ENCODE measurements at regions not wholly inside any gene's neighbourhood (a gene's known extent, or its start where the extent isn't known, plus 50 kb on each side); places are given as distances from the start of the nearest gene placed in this dataset.

DNA sequence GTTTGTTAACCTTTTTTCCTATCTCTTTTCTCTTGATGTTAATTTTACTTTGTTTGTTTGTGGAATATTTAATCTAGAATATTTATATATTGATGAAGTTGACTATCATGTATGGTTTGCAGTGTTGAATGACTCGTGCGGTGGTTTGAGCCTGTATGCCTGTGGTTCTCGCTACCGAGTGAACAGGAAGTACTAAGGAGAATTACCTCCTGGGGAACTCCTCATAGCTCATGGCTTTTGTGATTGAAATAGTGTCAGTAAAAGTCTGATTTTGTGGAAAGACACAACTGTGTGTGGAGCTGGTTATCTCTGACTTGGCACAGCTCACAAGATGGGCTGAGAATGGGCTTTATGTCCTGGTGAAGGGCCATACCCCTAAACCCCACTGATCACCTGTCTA, 498.6 kb downstream of the GLRX3 start:
- BruUV-seq (replicated peaks): no TSS peak
- POLR2A ChIA-PET: no interaction called here
- CTCF ChIA-PET: no interaction called here
- in situ Hi-C loops (cut with HindIII; ENCODE audit: low pct_unique_long_range_greater_than_20kb, low sequenced_read_pairs): no loop called here
- H3K9me3 ChIP-seq (ENCODE audit: control insufficient read depth, insufficient read depth, low read depth, low read length): no peaks in the 10 kb centered on the region
- H3K4me3 ChIP-seq (ENCODE audit: low read depth in 2 of 2, low read length in 2 of 2): no peak overlapping the region
- no peaks in the 10 kb centered on the region for H3K27me3 ChIP-seq (ENCODE audit: control insufficient read depth, insufficient read depth, low read length)
- no peaks in the 10 kb centered on the region for H3K4me1 ChIP-seq (ENCODE audit: control insufficient read depth, insufficient read depth, low read length)
- DNase-seq (ENCODE audit: low read depth, low spot score): no peak
- no peak overlapping the region for H3K27ac ChIP-seq (ENCODE audit: low read length)
- no peak for ATAC-seq
- no peaks in the 10 kb centered on the region for H3K36me3 ChIP-seq (ENCODE audit: control insufficient read depth, insufficient read depth, low read length)
- TF ChIP-seq, protein P1, sequence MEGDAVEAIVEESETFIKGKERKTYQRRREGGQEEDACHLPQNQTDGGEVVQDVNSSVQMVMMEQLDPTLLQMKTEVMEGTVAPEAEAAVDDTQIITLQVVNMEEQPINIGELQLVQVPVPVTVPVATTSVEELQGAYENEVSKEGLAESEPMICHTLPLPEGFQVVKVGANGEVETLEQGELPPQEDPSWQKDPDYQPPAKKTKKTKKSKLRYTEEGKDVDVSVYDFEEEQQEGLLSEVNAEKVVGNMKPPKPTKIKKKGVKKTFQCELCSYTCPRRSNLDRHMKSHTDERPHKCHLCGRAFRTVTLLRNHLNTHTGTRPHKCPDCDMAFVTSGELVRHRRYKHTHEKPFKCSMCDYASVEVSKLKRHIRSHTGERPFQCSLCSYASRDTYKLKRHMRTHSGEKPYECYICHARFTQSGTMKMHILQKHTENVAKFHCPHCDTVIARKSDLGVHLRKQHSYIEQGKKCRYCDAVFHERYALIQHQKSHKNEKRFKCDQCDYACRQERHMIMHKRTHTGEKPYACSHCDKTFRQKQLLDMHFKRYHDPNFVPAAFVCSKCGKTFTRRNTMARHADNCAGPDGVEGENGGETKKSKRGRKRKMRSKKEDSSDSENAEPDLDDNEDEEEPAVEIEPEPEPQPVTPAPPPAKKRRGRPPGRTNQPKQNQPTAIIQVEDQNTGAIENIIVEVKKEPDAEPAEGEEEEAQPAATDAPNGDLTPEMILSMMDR (IDR thresholded peaks at IDR 0.05): no peak
- TF ChIP-seq SIN3A (IDR thresholded peaks at IDR 0.05; ENCODE audit: borderline replicate concordance, insufficient read depth, low read depth, low read length): no peak
- TF ChIP-seq TCF7L2 (IDR thresholded peaks at IDR 0.05; ENCODE audit: low read depth, low read length): no peak
- TF ChIP-seq POLR2AphosphoS5 (IDR thresholded peaks at IDR 0.05; ENCODE audit: low read depth, low read length): no peak
- TF ChIP-seq, protein P2, sequence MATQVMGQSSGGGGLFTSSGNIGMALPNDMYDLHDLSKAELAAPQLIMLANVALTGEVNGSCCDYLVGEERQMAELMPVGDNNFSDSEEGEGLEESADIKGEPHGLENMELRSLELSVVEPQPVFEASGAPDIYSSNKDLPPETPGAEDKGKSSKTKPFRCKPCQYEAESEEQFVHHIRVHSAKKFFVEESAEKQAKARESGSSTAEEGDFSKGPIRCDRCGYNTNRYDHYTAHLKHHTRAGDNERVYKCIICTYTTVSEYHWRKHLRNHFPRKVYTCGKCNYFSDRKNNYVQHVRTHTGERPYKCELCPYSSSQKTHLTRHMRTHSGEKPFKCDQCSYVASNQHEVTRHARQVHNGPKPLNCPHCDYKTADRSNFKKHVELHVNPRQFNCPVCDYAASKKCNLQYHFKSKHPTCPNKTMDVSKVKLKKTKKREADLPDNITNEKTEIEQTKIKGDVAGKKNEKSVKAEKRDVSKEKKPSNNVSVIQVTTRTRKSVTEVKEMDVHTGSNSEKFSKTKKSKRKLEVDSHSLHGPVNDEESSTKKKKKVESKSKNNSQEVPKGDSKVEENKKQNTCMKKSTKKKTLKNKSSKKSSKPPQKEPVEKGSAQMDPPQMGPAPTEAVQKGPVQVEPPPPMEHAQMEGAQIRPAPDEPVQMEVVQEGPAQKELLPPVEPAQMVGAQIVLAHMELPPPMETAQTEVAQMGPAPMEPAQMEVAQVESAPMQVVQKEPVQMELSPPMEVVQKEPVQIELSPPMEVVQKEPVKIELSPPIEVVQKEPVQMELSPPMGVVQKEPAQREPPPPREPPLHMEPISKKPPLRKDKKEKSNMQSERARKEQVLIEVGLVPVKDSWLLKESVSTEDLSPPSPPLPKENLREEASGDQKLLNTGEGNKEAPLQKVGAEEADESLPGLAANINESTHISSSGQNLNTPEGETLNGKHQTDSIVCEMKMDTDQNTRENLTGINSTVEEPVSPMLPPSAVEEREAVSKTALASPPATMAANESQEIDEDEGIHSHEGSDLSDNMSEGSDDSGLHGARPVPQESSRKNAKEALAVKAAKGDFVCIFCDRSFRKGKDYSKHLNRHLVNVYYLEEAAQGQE (IDR thresholded peaks at IDR 0.05; ENCODE audit: insufficient read depth in 1 of 2, low read depth in 2 of 2, low read length in 1 of 2): no peak
- intact Hi-C loops (cut with micrococcal nuclease; ENCODE audit: unreplicated experiment): no loop called here

DNA sequence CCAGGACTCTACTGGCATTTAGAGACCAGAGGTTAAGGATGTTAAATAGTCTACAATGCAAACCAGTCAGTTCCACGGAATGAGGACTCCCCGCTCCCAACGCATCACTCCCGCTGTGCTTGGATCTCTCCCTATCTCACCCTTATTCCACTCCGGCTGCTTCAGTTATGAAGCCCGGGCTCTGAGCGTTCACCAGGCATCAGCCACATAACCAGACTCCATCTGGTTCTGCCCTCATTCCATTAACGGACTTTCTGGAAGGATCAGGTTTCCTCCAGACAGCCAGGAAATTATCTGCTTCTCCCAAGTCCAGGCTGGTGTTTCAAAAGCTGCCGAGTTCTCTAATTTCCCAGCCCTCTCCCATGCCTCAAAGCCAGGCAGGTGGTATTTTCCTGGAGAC, 499.3 kb downstream of the GLRX3 start:
- no TSS peak for BruUV-seq (replicated peaks)
- ChIA-PET POLR2A (no interaction called here), CTCF (no interaction called here)
- TF ChIP-seq, protein P1 (IDR thresholded peaks at IDR 0.05): no peak
- TF ChIP-seq TCF7L2 (IDR thresholded peaks at IDR 0.05; ENCODE audit: low read depth, low read length) (no peak), SIN3A (IDR thresholded peaks at IDR 0.05; ENCODE audit: borderline replicate concordance, insufficient read depth, low read depth, low read length) (no peak), POLR2AphosphoS5 (IDR thresholded peaks at IDR 0.05; ENCODE audit: low read depth, low read length) (no peak)
- TF ChIP-seq, protein P2 (IDR thresholded peaks at IDR 0.05; ENCODE audit: insufficient read depth in 1 of 2, low read depth in 2 of 2, low read length in 1 of 2): no peak
- Histone ChIP-seq H3K4me3 (ENCODE audit: low read depth in 2 of 2, low read length in 2 of 2) (no peak overlapping the region), H3K9me3 (ENCODE audit: control insufficient read depth, insufficient read depth, low read depth, low read length) (no peaks in the 10 kb centered on the region), H3K27ac (ENCODE audit: low read length) (no peak overlapping the region), H3K36me3 (ENCODE audit: control insufficient read depth, insufficient read depth, low read length) (no peaks in the 10 kb centered on the region), H3K27me3 (ENCODE audit: control insufficient read depth, insufficient read depth, low read length) (no peaks in the 10 kb centered on the region), H3K4me1 (ENCODE audit: control insufficient read depth, insufficient read depth, low read length) (no peaks in the 10 kb centered on the region)
- in situ Hi-C loops (cut with HindIII; ENCODE audit: low pct_unique_long_range_greater_than_20kb, low sequenced_read_pairs) (no loop called here), intact Hi-C loops (cut with micrococcal nuclease; ENCODE audit: unreplicated experiment) (no loop called here)
- ATAC-seq (no peak), DNase-seq (ENCODE audit: low read depth, low spot score) (no peak)
